Stimulated activated CD4-positive, alpha-beta T cell treated with anti-CD3 and anti-CD28 coated beads, Interleukin-2, amount 100 ng/mL, for 4 hours (primary cell): ENCODE measurements at regions not wholly inside any gene's neighbourhood (a gene's known extent, or its start where the extent isn't known, plus 50 kb on each side); places are given as distances from the start of the nearest gene placed in this dataset.

Source experiments
- DNase-seq: peaks from one replicate; pipeline ENCODE4 v3.0.0-alpha.2; 2020; ENCODE audit warnings: low read depth

GRCh38 chr17:15039366-15039765 is 225.8 kb downstream of the PMP22 start:
- DNase-seq, result no peak

- no peak for DNase-seq
Measured at GRCh38 chr17:15038656-15039055, 226.5 kb downstream of the PMP22 start.

GRCh38 chr17:15036238-15036637 is 228.9 kb downstream of the PMP22 start:
- DNase-seq, result no peak

- DNase-seq, result no peak
Measured at GRCh38 chr17:15031975-15032374, 233.2 kb downstream of the PMP22 start.

GRCh38 chr17:15029469-15029868 is 235.7 kb downstream of the PMP22 start:
- no peak for DNase-seq

- DNase-seq, result no peak
Measured at GRCh38 chr17:15027853-15028252, 237.3 kb downstream of the PMP22 start.

GRCh38 chr17:15026088-15026487 is 239.0 kb downstream of the PMP22 start:
- no peak for DNase-seq

- DNase-seq, result no peak
Measured at GRCh38 chr17:15023589-15024336, 241.4 kb downstream of the PMP22 start.

- DNase-seq, result no peak
Measured at GRCh38 chr17:15019158-15019557, 246.0 kb downstream of the PMP22 start.

- DNase-seq, result no peak
Measured at GRCh38 chr17:15012351-15012980, 252.7 kb downstream of the PMP22 start.

GRCh38 chr17:15009087-15009486 is 256.0 kb downstream of the PMP22 start:
- DNase-seq, result no peak

- DNase-seq, result no peak
Measured at GRCh38 chr17:15007147-15007553, 258.0 kb downstream of the PMP22 start.

- no peak for DNase-seq
Measured at GRCh38 chr17:15006421-15007128, 258.6 kb downstream of the PMP22 start.

GRCh38 chr17:15000661-15001060 is 264.5 kb downstream of the PMP22 start:
- DNase-seq, result no peak

GRCh38 chr17:14997290-14997689 is 267.8 kb downstream of the PMP22 start:
- no peak for DNase-seq

- no peak for DNase-seq
Measured at GRCh38 chr17:14986127-14986526, 279.0 kb downstream of the PMP22 start.

GRCh38 chr17:14972844-14973243 is 292.3 kb downstream of the PMP22 start:
- no peak for DNase-seq

GRCh38 chr17:14971054-14971453 is 294.1 kb downstream of the PMP22 start:
- DNase-seq, result no peak

- no peak for DNase-seq
Measured at GRCh38 chr17:14959106-14959648, 305.9 kb downstream of the PMP22 start.

- DNase-seq, result no peak
Measured at GRCh38 chr17:14953405-14953804, 311.7 kb downstream of the PMP22 start.

- no peak for DNase-seq
Measured at GRCh38 chr17:14950686-14951085, 314.4 kb downstream of the PMP22 start.

GRCh38 chr17:14950216-14950615 is 314.9 kb downstream of the PMP22 start:
- no peak for DNase-seq

- no peak for DNase-seq
Measured at GRCh38 chr17:14947671-14948070, 317.5 kb downstream of the PMP22 start.
